Right ventricle myocardium inferior (tissue), 1 donor: ENCODE measurements at regions not wholly inside any gene's neighbourhood (a gene's known extent, or its start where the extent isn't known, plus 50 kb on each side); places are given as distances from the start of the nearest gene placed in this dataset.

ENCODE experiments used
- ATAC-seq: fragments of 200-7000 bp; cut with Tn5 transposase; one replicate; pipeline ENCODE4 v1.9.1; 2020; ENCODE audit warnings: mild to moderate bottlenecking, moderate library complexity
- DNase-seq: peaks from one replicate; pipeline ENCODE4 v3.0.0; 2021; ENCODE audit errors: missing footprints
- intact Hi-C: fragments of 100-400 bp; cut with DNase I; formaldehyde crosslinking; loops from one replicate; pipeline ENCODE4 v1.11.0; 2022
- donor health status: DM: no; HTN: yes; CAD: no; lungs with severe emphysema.

GRCh38 chr6:7468382-7469081 is 72.9 kb upstream of the DSP start:
- intact Hi-C loops: loop anchor here (5.0 kb wide), 1 partner anchor 41 kb away; no protein-coding TSS in a partner anchor
- DNase-seq: no peak
- ATAC-seq: peak; percentile 86

DNA sequence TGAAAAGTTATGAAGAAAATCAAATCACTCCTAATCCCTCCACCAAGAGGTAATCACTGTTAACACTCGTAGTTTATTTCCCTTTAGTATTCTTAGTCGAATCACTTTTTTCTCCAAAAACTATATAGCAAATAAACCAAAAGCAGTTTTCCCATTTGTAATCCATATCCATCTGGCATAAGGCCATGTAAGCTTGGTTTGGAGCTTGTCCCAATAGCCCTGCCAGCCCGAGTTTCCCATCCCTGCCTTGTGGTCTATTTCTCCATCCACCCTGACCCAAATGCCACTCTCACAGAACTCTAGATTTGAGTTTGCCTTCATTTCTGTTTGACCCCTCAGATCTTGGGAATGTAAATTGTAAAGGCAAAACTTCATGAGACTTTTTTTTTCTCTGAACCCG is 71.8 kb upstream of the DSP start:
- ATAC-seq: no peak
- intact Hi-C loops: loop anchor here (5.0 kb wide), 1 partner anchor 42 kb away; no protein-coding TSS in a partner anchor

DNA sequence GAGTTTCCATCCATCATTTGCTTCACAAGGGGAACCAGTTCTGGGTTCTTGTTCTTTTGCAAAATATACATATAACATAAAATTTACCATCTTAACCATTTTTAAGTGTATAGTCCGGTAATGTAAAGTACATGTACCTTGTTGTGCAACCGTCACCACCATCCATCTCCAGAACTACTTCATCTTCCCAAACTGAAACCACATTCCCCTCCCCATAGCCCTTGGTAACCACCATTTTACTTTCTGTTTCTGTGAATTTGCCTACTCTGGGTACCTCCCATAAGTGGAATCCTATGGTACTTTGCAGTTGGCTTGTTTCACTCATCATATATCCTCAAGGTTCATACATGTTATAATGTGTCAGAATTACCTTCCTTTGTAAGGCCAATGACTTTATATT is 70.3 kb upstream of the DSP start:
- no peak for DNase-seq
- no peak for ATAC-seq
- intact Hi-C loops: no loop called here

More for the DNA sequence above, 71.8 kb upstream of the DSP start:
- no peak for DNase-seq

- no peak for DNase-seq
- ATAC-seq: no peak
- intact Hi-C loops: no loop called here
Observed at GRCh38 chr6:7473805-7474719, 67.4 kb upstream of the DSP start.

GRCh38 chr6:7475081-7475480 is 66.4 kb upstream of the DSP start:
- DNase-seq (no peak), ATAC-seq (no peak)
- intact Hi-C loops: no loop called here

GRCh38 chr6:7479801-7480266 is 61.6 kb upstream of the DSP start:
- ATAC-seq: peak; percentile 37
- intact Hi-C loops: no loop called here

DNA sequence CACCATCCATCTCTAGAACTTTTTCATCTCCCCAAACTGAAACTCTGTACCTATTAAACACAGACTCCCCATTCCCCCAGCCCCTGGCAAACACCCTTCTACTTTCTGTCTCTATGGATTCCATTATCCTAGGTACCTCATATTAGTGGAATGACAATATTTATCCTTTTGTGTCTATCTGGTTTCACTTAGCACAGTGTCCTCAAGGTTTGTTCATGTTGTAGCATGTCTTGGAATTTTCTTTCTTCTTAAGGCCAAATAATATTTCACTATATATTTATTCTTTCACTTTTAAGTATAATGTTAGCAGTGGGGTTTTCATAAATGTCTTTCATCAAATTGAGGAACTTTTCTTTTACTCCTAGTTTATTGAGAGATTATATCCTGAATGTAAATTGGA is 56.8 kb upstream of the DSP start:
- no peak for DNase-seq
- no peak for ATAC-seq
- intact Hi-C loops: no loop called here

More at GRCh38 chr6:7479801-7480266, 61.6 kb upstream of the DSP start:
- no peak for DNase-seq

- intact Hi-C loops: no loop called here
- no peak for ATAC-seq
- DNase-seq: no peak
Observed at GRCh38 chr6:7486951-7487350, 54.5 kb upstream of the DSP start.

- intact Hi-C loops: no loop called here
- DNase-seq (no peak), ATAC-seq (no peak)
Observed at GRCh38 chr6:7488494-7488893, 53.0 kb upstream of the DSP start.

GRCh38 chr6:7489376-7489775 is 52.1 kb upstream of the DSP start:
- no peak for ATAC-seq
- DNase-seq: no peak
- intact Hi-C loops: no loop called here
